CD4-positive, alpha-beta T cell treated with Interferon alpha-2 for 1 hour (primary cell): ENCODE measurements at regions not wholly inside any gene's neighbourhood (a gene's known extent, or its start where the extent isn't known, plus 50 kb on each side); places are given as distances from the start of the nearest gene placed in this dataset.

Source experiments
- DNase-seq, 2 donors: peaks; one replicate each; pipeline ENCODE4 v3.0.0-alpha.2; 2020 to 2022

- no peak for DNase-seq
Observed at GRCh38 chr13:42658019-42658418, 84.1 kb downstream of the TNFSF11 start.

GRCh38 chr13:42660333-42660965, 86.5 kb downstream of the TNFSF11 start:
- no peak for DNase-seq

- DNase-seq = no peak
Observed at GRCh38 chr13:42667638-42668037, 93.7 kb downstream of the TNFSF11 start.

GRCh38 chr13:42671502-42671901, 97.5 kb downstream of the TNFSF11 start:
- no peak for DNase-seq

GRCh38 chr13:42673677-42674076, 99.7 kb downstream of the TNFSF11 start:
- DNase-seq = no peak

GRCh38 chr13:42680748-42681147, 100.6 kb upstream of the FAM216B start:
- DNase-seq = no peak

- no peak for DNase-seq
Observed at GRCh38 chr13:42681326-42682100, 99.9 kb upstream of the FAM216B start.

GRCh38 chr13:42684226-42684625, 97.2 kb upstream of the FAM216B start:
- no peak for DNase-seq

GRCh38 chr13:42685751-42686150, 95.6 kb upstream of the FAM216B start:
- DNase-seq = no peak

- no peak for DNase-seq
Observed at GRCh38 chr13:42686165-42686564, 95.2 kb upstream of the FAM216B start.

- DNase-seq = no peak
Observed at GRCh38 chr13:42688821-42689220, 92.6 kb upstream of the FAM216B start.

- DNase-seq = no peak
Observed at GRCh38 chr13:42696191-42696590, 85.2 kb upstream of the FAM216B start.

- no peak for DNase-seq
Observed at GRCh38 chr13:42699912-42700311, 81.5 kb upstream of the FAM216B start.

GRCh38 chr13:42702716-42703115, 78.7 kb upstream of the FAM216B start:
- no peak for DNase-seq

- DNase-seq = no peak
Observed at GRCh38 chr13:42703740-42704139, 77.6 kb upstream of the FAM216B start.

GRCh38 chr13:42706286-42706685, 75.1 kb upstream of the FAM216B start:
- no peak for DNase-seq

GRCh38 chr13:42707048-42707447, 74.3 kb upstream of the FAM216B start:
- no peak for DNase-seq

- no peak for DNase-seq
Observed at GRCh38 chr13:42707586-42707985, 73.8 kb upstream of the FAM216B start.

GRCh38 chr13:42708391-42708790, 73.0 kb upstream of the FAM216B start:
- no peak for DNase-seq

GRCh38 chr13:42709276-42709675, 72.1 kb upstream of the FAM216B start:
- no peak for DNase-seq

- no peak for DNase-seq
Observed at GRCh38 chr13:42715909-42716308, 65.5 kb upstream of the FAM216B start.

- DNase-seq = no peak
Observed at GRCh38 chr13:42717176-42717575, 64.2 kb upstream of the FAM216B start.

GRCh38 chr13:42720113-42720857, 61.1 kb upstream of the FAM216B start:
- peak; percentile 0 to 59 for DNase-seq

- no peak for DNase-seq
Observed at GRCh38 chr13:42720858-42721219, 60.5 kb upstream of the FAM216B start.
